ENCODE measurements at regions not wholly inside any gene's neighbourhood (a gene's known extent, or its start where the extent isn't known, plus 50 kb on each side); places are given as distances from the start of the nearest gene placed in this dataset.

DNA sequence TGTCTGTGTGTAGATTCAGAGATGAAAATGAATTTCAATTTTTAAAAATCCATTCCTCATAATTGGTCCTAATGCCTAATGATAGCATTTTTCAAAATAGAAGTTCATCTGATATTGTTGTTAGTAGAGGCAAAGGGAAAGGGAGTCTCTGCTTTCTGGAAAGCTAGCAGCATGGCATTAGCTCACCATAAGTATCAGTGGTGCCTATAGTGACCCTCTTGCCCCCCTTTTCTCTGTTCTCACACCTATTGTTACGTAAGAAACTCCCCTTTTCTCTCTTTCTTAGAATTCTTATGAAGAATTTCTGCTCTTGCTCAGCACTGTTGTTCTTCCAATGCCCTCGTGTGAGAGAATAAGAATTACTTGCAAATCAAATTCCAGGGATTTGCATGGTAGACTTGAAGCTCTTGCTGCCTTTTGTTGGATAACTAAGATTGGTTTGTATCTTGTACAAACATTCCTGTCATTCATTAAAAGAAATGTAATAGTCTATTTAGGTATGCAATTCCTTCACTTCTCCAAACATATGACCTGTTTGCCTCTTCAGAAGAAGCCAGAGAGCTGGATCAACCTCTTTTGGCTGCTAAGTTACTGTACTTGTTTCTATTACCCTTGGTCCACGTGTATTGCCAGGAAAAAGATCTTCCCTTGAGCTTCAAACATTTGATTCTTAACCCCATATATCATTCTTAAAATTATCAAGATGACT, 69.2 kb upstream of the MAGI3 start:
- H3K27me3 ChIP-seq (ENCODE audit: control insufficient read depth in 1 of 2, insufficient read depth in 1 of 2, low read length in 2 of 2): no peaks in the 10 kb centered on the region
- no peak overlapping the region for H2BK15ac ChIP-seq (ENCODE audit: low read depth, poor library complexity, severe bottlenecking)
- no peak overlapping the region for H3K4me2 ChIP-seq (ENCODE audit: low read length, poor library complexity, severe bottlenecking)
- no peak overlapping the region for H3K9ac ChIP-seq (ENCODE audit: low read length)
- WGBS: 81% methylated on average over 3 of the region's 3 CpGs
- no peak overlapping the region for H4K91ac ChIP-seq (ENCODE audit: low read length)
- no peak overlapping the region for H3K27ac ChIP-seq (ENCODE audit: low read length, poor library complexity, severe bottlenecking)
- no peak overlapping the region for H3K14ac ChIP-seq (ENCODE audit: low read length in 2 of 2)
- no peak overlapping the region for H2AFZ ChIP-seq (ENCODE audit: low read depth, low read length)
- H4K8ac ChIP-seq (ENCODE audit: low read length): no peak overlapping the region
- no peaks in the 10 kb centered on the region for H3K9me3 ChIP-seq (ENCODE audit: control insufficient read depth, low read length)
- DNase-seq: no peak
- no peak overlapping the region for H2BK5ac ChIP-seq (ENCODE audit: low read depth, low read length, poor library complexity, severe bottlenecking)
- H2AK5ac ChIP-seq (ENCODE audit: low read length, severe bottlenecking): no peak overlapping the region
- peaks cover 2% of the 10 kb centered on the region for H3K4me1 ChIP-seq (ENCODE audit: control insufficient read depth, insufficient read depth, low read depth, low read length)
- H2BK12ac ChIP-seq (ENCODE audit: low read length in 2 of 2): no peak overlapping the region
- H2BK120ac ChIP-seq (ENCODE audit: low read depth, low read length): no peak overlapping the region
- no peaks in the 10 kb centered on the region for H3K79me1 ChIP-seq (replicated peaks; ENCODE audit: low read length, poor library complexity, severe bottlenecking)
- H3K36me3 ChIP-seq (ENCODE audit: control insufficient read depth in 1 of 2, insufficient read depth in 2 of 2, low read depth in 1 of 2, low read length in 2 of 2): no peaks in the 10 kb centered on the region
- H3K4me3 ChIP-seq (ENCODE audit: insufficient read depth in 1 of 2, low read depth in 1 of 2, low read length in 2 of 2): no peak overlapping the region
- no peak overlapping the region for H3K4ac ChIP-seq (ENCODE audit: low read depth in 1 of 2, low read length in 2 of 2)
- H3K23ac ChIP-seq (ENCODE audit: low read length in 2 of 2): no peak overlapping the region
- no peak overlapping the region for H3K18ac ChIP-seq (ENCODE audit: low read depth in 1 of 2, low read length in 2 of 2)

DNA sequence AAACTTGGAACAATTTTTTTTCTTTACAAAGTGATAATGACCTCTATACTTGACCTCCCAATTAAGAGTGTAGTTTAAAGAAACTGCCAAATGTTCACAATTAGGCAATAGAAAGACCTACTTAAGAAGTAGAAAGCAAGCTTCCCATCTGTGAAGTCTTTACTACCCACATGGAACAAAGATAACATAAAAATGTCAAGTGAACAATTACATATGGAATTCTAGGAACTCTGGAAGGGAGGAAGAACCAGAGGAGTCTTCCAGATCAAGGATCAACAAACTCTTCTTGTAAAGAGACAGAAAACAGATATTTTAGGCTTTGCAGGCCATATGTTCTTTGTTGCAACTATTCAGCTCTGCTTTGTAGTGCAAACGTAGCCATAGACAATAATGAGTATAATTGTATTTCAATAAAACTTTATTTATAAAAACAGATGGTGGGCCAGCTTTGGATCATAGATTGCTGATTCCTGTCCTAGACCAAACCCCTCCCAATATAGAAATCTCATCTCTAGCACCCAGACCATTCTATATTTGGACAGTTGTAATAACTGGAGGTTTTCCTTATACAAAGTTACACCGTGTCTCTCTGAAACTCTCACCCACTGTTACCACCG, 68.4 kb upstream of the MAGI3 start:
- Histone ChIP-seq H3K9ac (ENCODE audit: low read length) (no peak overlapping the region), H3K18ac (ENCODE audit: low read depth in 1 of 2, low read length in 2 of 2) (no peak overlapping the region), H2AFZ (ENCODE audit: low read depth, low read length) (no peak overlapping the region), H2BK12ac (ENCODE audit: low read length in 2 of 2) (no peak overlapping the region), H4K91ac (ENCODE audit: low read length) (no peak overlapping the region), H3K36me3 (ENCODE audit: control insufficient read depth in 1 of 2, insufficient read depth in 2 of 2, low read depth in 1 of 2, low read length in 2 of 2) (no peaks in the 10 kb centered on the region), H3K4me2 (ENCODE audit: low read length, poor library complexity, severe bottlenecking) (no peak overlapping the region), H3K14ac (ENCODE audit: low read length in 2 of 2) (no peak overlapping the region), H3K27ac (ENCODE audit: low read length, poor library complexity, severe bottlenecking) (no peak overlapping the region), H2BK120ac (ENCODE audit: low read depth, low read length) (no peak overlapping the region), H3K9me3 (ENCODE audit: control insufficient read depth, low read length) (no peaks in the 10 kb centered on the region), H3K4me3 (ENCODE audit: insufficient read depth in 1 of 2, low read depth in 1 of 2, low read length in 2 of 2) (no peak overlapping the region), H3K79me1 (replicated peaks; ENCODE audit: low read length, poor library complexity, severe bottlenecking) (no peaks in the 10 kb centered on the region), H4K8ac (ENCODE audit: low read length) (no peak overlapping the region), H2AK5ac (ENCODE audit: low read length, severe bottlenecking) (no peak overlapping the region), H3K23ac (ENCODE audit: low read length in 2 of 2) (no peak overlapping the region), H2BK5ac (ENCODE audit: low read depth, low read length, poor library complexity, severe bottlenecking) (no peak overlapping the region), H2BK15ac (ENCODE audit: low read depth, poor library complexity, severe bottlenecking) (no peak overlapping the region), H3K4me1 (ENCODE audit: control insufficient read depth, insufficient read depth, low read depth, low read length) (peaks cover 2% of the 10 kb centered on the region), H3K4ac (ENCODE audit: low read depth in 1 of 2, low read length in 2 of 2) (no peak overlapping the region), H3K27me3 (ENCODE audit: control insufficient read depth in 1 of 2, insufficient read depth in 1 of 2, low read length in 2 of 2) (no peaks in the 10 kb centered on the region)
- DNase-seq: no peak
- WGBS: 96% methylated on average over 2 of the region's 3 CpGs

DNA sequence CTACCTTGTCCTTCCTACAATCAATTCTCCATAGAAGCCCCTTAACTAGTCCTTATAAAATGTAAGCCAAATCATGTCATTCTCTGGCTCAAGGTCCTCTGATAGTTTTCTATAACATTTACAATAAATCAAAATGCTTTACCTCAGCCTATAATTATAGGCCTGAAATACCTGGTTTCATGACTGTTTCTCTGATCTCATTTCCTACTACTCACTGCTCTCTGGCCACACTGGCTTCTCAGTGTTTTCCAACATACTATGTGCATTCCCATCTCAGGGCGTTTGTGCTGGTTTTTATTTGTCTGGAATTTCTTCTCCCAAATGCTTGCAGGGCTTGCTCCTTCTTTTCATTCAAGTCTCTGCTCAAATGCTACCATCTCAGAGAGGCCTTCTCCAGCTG, 67.9 kb upstream of the MAGI3 start:
- Histone ChIP-seq H3K9me3 (ENCODE audit: control insufficient read depth, low read length) (no peaks in the 10 kb centered on the region), H3K79me1 (replicated peaks; ENCODE audit: low read length, poor library complexity, severe bottlenecking) (no peaks in the 10 kb centered on the region), H3K4ac (ENCODE audit: low read depth in 1 of 2, low read length in 2 of 2) (no peak overlapping the region), H2BK5ac (ENCODE audit: low read depth, low read length, poor library complexity, severe bottlenecking) (no peak overlapping the region), H2BK120ac (ENCODE audit: low read depth, low read length) (no peak overlapping the region), H4K8ac (ENCODE audit: low read length) (no peak overlapping the region), H3K27ac (ENCODE audit: low read length, poor library complexity, severe bottlenecking) (no peak overlapping the region), H3K4me1 (ENCODE audit: control insufficient read depth, insufficient read depth, low read depth, low read length) (peaks cover 2% of the 10 kb centered on the region), H2AFZ (ENCODE audit: low read depth, low read length) (no peak overlapping the region), H3K14ac (ENCODE audit: low read length in 2 of 2) (no peak overlapping the region), H3K9ac (ENCODE audit: low read length) (no peak overlapping the region), H2AK5ac (ENCODE audit: low read length, severe bottlenecking) (no peak overlapping the region), H3K23ac (ENCODE audit: low read length in 2 of 2) (no peak overlapping the region), H3K36me3 (ENCODE audit: control insufficient read depth in 1 of 2, insufficient read depth in 2 of 2, low read depth in 1 of 2, low read length in 2 of 2) (no peaks in the 10 kb centered on the region), H3K4me2 (ENCODE audit: low read length, poor library complexity, severe bottlenecking) (no peak overlapping the region), H4K91ac (ENCODE audit: low read length) (no peak overlapping the region), H2BK15ac (ENCODE audit: low read depth, poor library complexity, severe bottlenecking) (no peak overlapping the region), H3K18ac (ENCODE audit: low read depth in 1 of 2, low read length in 2 of 2) (no peak overlapping the region), H2BK12ac (ENCODE audit: low read length in 2 of 2) (no peak overlapping the region), H3K4me3 (ENCODE audit: insufficient read depth in 1 of 2, low read depth in 1 of 2, low read length in 2 of 2) (no peak overlapping the region), H3K27me3 (ENCODE audit: control insufficient read depth in 1 of 2, insufficient read depth in 1 of 2, low read length in 2 of 2) (no peaks in the 10 kb centered on the region)
- DNase-seq: no peak
- WGBS: 78% methylated on average over 1 of the region's 1 CpG

GRCh38 chr1:113325022-113325421, 65.3 kb upstream of the MAGI3 start:
- Histone ChIP-seq H3K4me1 (ENCODE audit: control insufficient read depth, insufficient read depth, low read depth, low read length) (peaks cover 2% of the 10 kb centered on the region), H3K14ac (ENCODE audit: low read length in 2 of 2) (no peak overlapping the region), H2BK120ac (ENCODE audit: low read depth, low read length) (no peak overlapping the region), H2AK5ac (ENCODE audit: low read length, severe bottlenecking) (no peak overlapping the region), H3K9me3 (ENCODE audit: control insufficient read depth, low read length) (no peaks in the 10 kb centered on the region), H3K23ac (ENCODE audit: low read length in 2 of 2) (no peak overlapping the region), H4K91ac (ENCODE audit: low read length) (no peak overlapping the region), H3K27ac (ENCODE audit: low read length, poor library complexity, severe bottlenecking) (no peak overlapping the region), H3K4me2 (ENCODE audit: low read length, poor library complexity, severe bottlenecking) (no peak overlapping the region), H3K79me1 (replicated peaks; ENCODE audit: low read length, poor library complexity, severe bottlenecking) (no peaks in the 10 kb centered on the region), H2AFZ (ENCODE audit: low read depth, low read length) (no peak overlapping the region), H3K36me3 (ENCODE audit: control insufficient read depth in 1 of 2, insufficient read depth in 2 of 2, low read depth in 1 of 2, low read length in 2 of 2) (no peaks in the 10 kb centered on the region), H3K18ac (ENCODE audit: low read depth in 1 of 2, low read length in 2 of 2) (no peak overlapping the region), H2BK5ac (ENCODE audit: low read depth, low read length, poor library complexity, severe bottlenecking) (no peak overlapping the region), H3K4me3 (ENCODE audit: insufficient read depth in 1 of 2, low read depth in 1 of 2, low read length in 2 of 2) (no peak overlapping the region), H3K9ac (ENCODE audit: low read length) (no peak overlapping the region), H2BK15ac (ENCODE audit: low read depth, poor library complexity, severe bottlenecking) (no peak overlapping the region), H2BK12ac (ENCODE audit: low read length in 2 of 2) (no peak overlapping the region), H4K8ac (ENCODE audit: low read length) (no peak overlapping the region), H3K27me3 (ENCODE audit: control insufficient read depth in 1 of 2, insufficient read depth in 1 of 2, low read length in 2 of 2) (no peaks in the 10 kb centered on the region), H3K4ac (ENCODE audit: low read depth in 1 of 2, low read length in 2 of 2) (no peak overlapping the region)
- WGBS: 47% methylated on average over 3 of the region's 3 CpGs
- DNase-seq: no peak

All from mesenchymal stem cell (in vitro differentiated cells and primary cell).